SK-MEL-5 (cell line): ENCODE measurements at regions not wholly inside any gene's neighbourhood (a gene's known extent, or its start where the extent isn't known, plus 50 kb on each side); places are given as distances from the start of the nearest gene placed in this dataset.
"Not testable (repeated sequence)": the region's sequence is repeated elsewhere in the genome, so short reads cannot be mapped to it uniquely, and the experiment has no call there.

Source experiments
- DNase-seq: peaks from one replicate; pipeline ENCODE4 v3.0.0-alpha.2; 2016; ENCODE audit warnings: low read depth, low spot score
- in situ Hi-C: cut with HindIII; loops from 2 replicates; pipeline ENCODE4 v1.10.0; 2016; ENCODE audit warnings: low sequenced_read_pairs, high pct_unique_total_duplicates, low pct_unique_long_range_greater_than_20kb

- in situ Hi-C loops = no loop called here
- DNase-seq = no peak
These were observed 295.9 kb downstream of the PRELID2 start for GRCh38 chr5:145539201-145539600.

GRCh38 chr5:145536133-145536532 lies 299.0 kb downstream of the PRELID2 start:
- DNase-seq = no peak
- in situ Hi-C loops = no loop called here

- no peak for DNase-seq
- in situ Hi-C loops = no loop called here
These were observed 304.0 kb downstream of the PRELID2 start for GRCh38 chr5:145531038-145531734.

GRCh38 chr5:145521523-145521922 lies 313.6 kb downstream of the PRELID2 start:
- DNase-seq = no peak
- in situ Hi-C loops = no loop called here

- peak; percentile 14 for DNase-seq
- in situ Hi-C loops = no loop called here
These were observed 314.1 kb downstream of the PRELID2 start for GRCh38 chr5:145521066-145521465.

- in situ Hi-C loops = no loop called here
These were observed 314.8 kb downstream of the PRELID2 start for GRCh38 chr5:145520335-145520734.

GRCh38 chr5:145517588-145517987 lies 317.6 kb downstream of the PRELID2 start:
- DNase-seq, in situ Hi-C loops: not testable (repeated sequence)

More at GRCh38 chr5:145520335-145520734, 314.8 kb downstream of the PRELID2 start:
- DNase-seq = no peak

GRCh38 chr5:145511351-145511750 lies 323.8 kb downstream of the PRELID2 start:
- no peak for DNase-seq
- in situ Hi-C loops = no loop called here

GRCh38 chr5:145510769-145511168 lies 324.4 kb downstream of the PRELID2 start:
- in situ Hi-C loops = no loop called here

GRCh38 chr5:145510324-145510723 lies 324.8 kb downstream of the PRELID2 start:
- in situ Hi-C loops = no loop called here
- no peak for DNase-seq

More at GRCh38 chr5:145510769-145511168, 324.4 kb downstream of the PRELID2 start:
- DNase-seq = no peak

GRCh38 chr5:145509336-145510136 lies 325.6 kb downstream of the PRELID2 start:
- in situ Hi-C loops = no loop called here
- DNase-seq = no peak

- peak; percentile 10 for DNase-seq
- in situ Hi-C loops = no loop called here
These were observed 328.8 kb downstream of the PRELID2 start for GRCh38 chr5:145506185-145506850.

GRCh38 chr5:145502906-145503305 lies 332.2 kb downstream of the PRELID2 start:
- DNase-seq = no peak
- in situ Hi-C loops = no loop called here

- no peak for DNase-seq
- in situ Hi-C loops = no loop called here
These were observed 334.4 kb downstream of the PRELID2 start for GRCh38 chr5:145500710-145501109.

- in situ Hi-C loops = no loop called here
- DNase-seq = peak; percentile 57
These were observed 335.7 kb downstream of the PRELID2 start for GRCh38 chr5:145499483-145499882.

GRCh38 chr5:145497052-145497451 lies 338.1 kb downstream of the PRELID2 start:
- in situ Hi-C loops = no loop called here

GRCh38 chr5:145495741-145496140 lies 339.4 kb downstream of the PRELID2 start:
- in situ Hi-C loops = no loop called here
- DNase-seq = peak; percentile 60

More at GRCh38 chr5:145497052-145497451, 338.1 kb downstream of the PRELID2 start:
- no peak for DNase-seq

- DNase-seq = no peak
These were observed 339.9 kb downstream of the PRELID2 start for GRCh38 chr5:145495196-145495595.

More at GRCh38 chr5:145495196-145495595, 339.9 kb downstream of the PRELID2 start:
- in situ Hi-C loops = no loop called here
